Activated T-cell treated with anti-CD3 and anti-CD28 coated beads, Interleukin-2, amount 50 U/mL, for 1 hour (primary cell): ENCODE measurements at regions not wholly inside any gene's neighbourhood (a gene's known extent, or its start where the extent isn't known, plus 50 kb on each side); places are given as distances from the start of the nearest gene placed in this dataset.
"Not testable (repeated sequence)": the region's sequence is repeated elsewhere in the genome, so short reads cannot be mapped to it uniquely, and the experiment has no call there.

Source experiments
- DNase-seq: peaks from one replicate; pipeline ENCODE4 v3.0.0-alpha.2; 2020

DNA sequence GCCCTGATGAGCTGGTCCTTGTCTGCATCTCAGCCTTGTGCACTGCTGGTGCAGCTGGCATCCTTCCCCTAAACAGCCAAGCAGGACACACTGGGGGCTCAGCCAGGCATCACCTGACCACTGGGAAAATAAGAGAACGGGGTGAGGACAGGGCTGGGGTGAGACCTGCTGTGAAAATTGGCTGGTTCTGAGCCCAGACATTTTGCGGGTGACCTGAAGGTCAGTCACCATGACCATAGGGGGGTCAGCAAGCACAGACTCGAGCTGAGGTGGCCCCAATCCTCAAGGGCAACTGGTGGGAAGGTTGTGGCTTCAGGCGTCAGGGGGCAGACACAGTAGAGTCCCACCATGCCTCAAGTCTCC, 144.9 kb upstream of the TWIST2 start:
- no peak for DNase-seq

DNA sequence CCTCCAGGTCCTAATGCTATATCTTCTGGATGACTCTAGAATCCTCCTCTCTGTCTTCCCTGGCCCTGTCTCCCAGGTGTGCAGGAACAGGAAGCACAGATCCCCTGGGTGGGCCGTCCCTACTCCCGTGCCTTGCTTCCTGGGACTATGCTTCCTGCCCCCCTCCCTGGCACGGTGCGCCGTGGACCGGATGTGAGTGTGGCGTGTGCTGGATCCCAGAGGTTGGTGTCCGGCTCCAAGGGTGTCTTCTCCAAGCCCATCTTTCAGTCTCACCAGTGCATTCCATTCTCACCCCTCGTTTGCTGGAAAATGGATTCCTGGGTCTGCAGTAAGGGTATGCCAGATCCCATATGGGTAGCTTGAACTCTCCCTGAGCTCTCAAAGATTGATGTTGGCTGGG, 144.4 kb upstream of the TWIST2 start:
- no peak for DNase-seq

DNA sequence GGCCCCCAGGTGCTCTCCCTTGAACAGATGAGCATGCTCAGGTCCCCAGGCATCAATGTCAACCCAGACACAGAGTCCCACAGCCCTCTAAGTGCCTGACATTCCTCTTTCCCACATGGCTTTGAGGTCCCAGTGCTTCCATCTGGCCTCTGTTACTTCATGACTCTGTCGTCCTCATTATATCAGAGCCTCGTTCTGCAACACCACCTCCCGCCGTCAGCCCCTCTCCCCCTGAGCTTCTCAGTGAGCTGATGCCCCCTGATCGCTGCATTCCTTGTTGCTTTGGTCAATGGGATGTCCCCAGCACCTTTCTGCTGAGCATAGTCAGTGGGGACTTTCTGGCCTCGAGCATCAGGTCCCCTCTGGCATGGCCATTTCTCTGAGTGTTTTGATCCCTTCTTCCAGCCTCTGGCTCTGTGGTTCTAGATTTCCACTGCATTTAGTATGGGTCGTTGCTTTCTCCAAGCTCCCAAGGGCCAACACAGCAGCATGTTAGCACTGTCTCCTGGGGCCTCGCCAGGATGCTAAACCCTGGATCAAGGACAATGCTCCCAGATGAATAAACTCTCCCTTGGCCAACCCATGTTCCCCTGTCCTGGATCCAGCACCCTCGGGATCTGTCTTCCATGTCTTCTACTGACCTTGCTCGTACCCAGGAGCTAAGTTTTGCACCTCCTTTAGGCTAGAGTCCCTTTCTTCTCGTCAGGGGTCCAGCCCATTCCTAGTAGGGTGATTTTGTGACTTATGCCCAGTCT, 143.2 kb upstream of the TWIST2 start:
- no peak for DNase-seq

DNA sequence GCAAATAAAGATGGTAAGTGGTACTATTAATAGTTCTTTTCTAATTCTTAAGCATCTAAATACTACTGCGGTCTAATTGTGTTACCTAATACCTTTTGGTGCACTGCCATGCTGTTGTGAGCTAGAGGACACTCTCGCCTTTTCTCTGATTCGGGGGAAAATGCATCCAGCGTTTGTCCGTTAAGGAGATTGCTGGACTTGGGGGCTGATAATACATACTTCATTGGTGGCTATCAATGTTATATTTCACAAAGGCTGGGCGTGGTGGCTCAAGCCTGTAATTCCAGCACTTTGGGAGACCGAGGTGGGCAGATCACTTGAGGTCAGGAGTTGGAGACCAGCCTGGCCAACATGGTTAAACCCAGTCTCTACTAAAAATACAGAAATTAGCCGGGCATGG, 141.7 kb upstream of the TWIST2 start:
- DNase-seq = no peak

DNA sequence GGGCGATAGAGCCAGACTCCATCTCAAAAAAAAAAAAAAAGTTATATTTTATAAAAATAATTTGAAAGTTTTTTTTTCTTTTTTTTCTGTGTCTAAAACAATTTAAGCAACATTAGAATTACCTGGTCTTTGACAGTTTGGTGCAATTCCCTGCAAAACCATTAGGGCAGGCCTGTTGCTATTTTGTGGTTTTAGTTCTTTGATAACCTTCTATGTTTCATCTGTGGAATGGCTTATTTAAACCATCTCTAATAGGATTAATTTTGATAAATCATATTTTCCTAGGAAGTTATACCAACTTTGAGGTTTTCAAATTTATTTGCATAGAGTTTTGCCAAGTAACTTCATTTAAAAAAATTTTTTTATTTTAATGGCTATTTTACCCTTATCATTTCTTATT, 141.2 kb upstream of the TWIST2 start:
- DNase-seq = no peak

DNA sequence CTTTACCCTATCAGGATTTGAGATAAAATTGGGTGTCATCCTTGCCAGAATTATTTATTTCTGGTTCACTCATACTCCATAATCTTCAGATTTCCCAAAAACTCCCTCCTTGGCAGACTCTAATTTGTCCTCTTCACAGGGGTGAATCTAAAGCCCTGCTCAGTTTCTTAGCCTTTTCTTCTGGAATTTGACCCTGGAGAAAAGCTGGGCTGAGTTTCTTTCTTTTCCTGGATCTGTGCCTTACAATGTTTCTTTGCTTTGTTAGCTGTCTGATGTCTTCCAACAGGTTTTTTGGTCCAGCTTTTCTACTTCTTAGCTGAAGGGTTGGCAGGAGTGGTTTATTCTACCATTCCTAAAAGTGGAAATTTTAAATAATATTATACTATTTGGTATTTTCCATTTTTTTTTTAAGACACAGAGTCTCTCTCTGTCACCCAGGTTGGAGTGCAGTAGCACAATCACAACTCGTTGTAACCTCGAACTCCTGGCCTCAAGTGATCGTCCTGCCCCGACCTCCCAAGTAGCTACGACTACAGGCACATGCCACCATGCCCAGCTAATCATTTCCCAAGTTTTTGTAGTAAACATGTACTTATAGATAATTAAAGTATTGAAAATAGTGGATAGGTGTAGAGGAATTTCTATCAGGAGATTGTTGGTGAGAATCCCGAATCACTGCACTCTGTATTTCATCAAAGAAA, 138.4 kb upstream of the TWIST2 start:
- DNase-seq = no peak

DNA sequence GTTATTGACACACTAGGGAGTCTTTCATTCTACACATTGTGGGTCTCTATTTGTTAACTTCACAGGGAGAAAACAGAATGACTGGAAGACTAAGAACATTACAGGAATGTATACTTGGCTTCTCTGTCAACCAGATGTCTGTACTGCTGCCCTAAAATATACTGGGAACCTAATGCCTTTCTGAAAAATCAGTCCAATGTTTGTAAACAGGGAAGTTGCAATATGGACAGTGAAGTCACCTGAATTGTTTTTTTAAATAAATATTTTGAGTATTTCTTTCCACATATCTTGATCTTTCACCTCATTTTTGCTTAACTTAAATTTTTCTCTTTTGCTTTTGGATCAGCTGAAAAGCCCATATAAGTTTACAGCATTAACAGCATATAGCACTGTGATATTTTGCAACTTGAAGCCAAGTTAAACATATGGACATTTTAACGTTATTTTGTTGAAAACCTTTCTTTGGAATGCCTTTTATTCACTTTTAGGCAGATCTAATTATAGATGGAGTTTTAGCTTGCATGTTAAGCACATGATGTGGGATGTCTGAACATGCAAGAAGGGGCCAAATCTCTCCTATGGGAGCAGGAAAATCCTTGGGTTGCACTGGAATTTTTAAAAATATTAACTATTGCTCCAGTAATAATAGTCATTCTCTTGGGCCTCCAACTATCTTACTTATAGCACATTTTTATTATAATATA, 137.7 kb upstream of the TWIST2 start:
- DNase-seq = no peak

DNA sequence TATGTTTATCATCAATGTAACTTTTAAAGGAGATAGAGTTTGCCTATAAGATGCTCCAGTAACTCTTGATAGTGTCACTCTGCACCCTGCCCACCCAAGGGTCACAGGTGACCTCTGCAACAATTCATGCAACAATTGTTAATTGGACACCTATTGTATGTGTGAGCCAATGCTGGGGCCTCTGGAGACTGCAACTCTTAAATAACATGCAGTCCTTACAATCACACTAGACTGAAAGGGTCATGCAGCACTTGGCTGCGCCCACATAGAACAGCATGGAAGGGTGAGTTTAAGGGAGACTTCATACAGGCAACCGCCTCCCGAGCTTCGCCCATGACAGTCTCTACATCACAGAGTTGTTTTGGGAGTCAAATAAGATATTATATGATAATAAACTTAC, 137.1 kb upstream of the TWIST2 start:
- DNase-seq = no peak

DNA sequence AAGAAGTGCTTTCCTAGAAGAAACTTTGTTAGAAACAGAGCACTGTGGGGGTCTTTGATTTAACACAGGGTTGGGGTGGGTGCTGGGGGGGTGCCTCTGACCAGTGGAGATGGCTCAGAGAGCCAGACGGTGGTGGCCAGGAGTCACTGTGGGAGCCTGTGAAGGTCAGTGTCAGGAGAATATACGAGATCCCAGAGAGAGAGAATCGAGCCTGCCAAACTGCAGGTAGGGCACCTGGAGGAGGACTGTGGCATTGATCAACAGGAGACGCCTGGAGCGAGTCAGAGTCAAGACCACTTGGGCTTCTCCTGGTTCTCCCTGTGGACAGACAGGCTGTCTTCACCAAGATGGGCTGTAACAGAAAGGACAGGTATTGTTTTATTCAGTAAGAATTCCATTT, 136.5 kb upstream of the TWIST2 start:
- no peak for DNase-seq

DNA sequence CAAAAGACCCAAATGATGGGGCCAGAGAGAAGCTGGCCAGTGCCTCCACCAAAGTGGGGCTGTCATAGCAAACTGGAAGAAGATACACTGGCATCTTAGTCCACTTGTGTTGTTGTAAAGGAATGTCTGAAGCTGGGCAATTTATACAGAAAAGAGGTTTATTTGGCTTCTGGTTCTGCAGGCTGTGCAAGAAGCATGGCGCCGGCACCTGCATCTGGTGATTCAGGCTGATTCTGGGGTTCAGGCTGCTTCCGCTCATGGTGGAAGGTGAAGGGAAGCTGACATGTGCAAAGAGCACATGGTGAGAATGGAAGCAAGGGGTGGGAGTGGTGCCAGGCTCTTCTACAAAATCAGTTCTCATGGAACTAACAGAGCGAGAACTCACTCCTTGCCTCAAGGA, 135.9 kb upstream of the TWIST2 start:
- DNase-seq = no peak

DNA sequence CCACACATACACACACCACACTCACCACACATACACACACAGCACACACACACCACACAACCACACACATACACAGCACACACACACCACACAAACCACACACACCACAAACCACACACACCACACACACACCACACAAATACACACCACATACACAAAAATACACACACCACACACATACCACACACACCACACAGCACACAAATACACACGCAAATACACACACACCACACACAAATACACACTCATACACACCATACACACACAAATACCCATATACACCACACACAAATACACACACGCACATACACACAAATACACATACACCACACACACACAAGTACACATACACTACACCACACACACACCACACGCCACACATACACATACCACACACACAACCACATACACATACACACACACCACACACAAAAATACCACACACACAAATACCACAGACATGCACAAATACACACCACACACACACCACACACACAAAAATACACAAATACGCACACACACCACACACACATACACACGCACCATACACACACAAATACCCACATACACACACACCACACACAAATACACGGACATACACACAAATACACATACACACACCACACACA, 134.6 kb upstream of the TWIST2 start:
- DNase-seq = no peak

DNA sequence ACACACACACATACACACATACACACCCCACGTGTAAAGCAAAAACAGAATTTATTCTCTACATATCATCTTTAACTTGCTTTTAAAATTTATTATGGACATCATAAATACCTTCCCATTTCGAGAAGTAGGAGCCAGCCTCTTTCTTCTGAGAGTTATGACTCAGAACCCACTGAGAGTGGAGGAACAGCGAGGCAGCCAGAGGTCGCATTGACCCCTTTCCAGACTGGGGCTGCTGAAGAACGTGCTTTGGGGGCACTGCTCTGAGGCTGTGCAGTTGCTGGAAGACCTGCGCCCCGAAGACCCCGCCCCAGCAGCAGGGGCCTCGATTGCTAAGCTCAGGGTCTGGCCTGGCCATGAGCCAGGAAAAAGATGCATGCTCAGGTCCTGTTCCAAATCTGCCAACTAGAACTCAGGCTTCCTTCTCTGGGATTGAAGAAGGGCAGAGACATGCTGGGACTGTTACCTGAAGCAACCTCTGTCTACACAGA, 133.8 kb upstream of the TWIST2 start:
- DNase-seq = no peak

DNA sequence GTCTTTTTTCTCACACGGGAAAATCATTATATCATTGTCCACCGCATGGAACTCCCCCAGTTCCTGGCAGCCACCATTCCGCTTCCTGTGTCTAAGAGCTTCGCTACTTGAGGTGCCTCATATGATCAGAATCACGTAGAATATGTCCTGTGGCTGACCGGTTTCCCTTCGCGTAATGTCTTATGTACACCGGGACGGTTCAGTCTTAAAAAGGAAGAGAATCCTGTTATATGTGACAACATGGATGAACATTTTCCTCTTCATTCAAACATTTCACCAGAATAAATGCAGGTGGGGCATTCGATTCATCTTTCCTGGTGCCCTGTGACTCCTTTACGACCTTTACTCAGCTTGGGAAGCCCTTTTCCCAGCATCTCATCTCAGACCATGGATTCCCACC, 131.7 kb upstream of the TWIST2 start:
- DNase-seq = no peak

DNA sequence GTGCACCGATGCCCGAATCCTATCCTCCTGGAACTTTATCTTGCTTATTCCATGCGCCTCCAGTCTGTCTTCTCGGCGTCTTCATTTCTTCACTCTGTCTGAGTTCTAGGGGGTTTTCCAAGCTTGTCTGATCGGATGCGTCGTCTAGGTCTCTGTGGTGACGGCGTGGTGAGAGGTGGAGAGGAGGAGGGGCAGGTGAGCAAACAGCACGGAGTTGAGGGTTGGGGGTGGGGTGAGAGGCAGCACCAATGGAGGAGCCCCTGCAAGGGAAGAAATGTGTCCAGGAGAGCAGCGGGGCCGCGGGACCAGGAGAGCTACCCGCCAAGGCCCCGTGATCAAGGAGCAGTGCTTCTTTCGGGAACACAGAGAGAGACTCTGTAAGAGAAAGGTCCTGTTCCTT, 131.3 kb upstream of the TWIST2 start:
- no peak for DNase-seq

DNA sequence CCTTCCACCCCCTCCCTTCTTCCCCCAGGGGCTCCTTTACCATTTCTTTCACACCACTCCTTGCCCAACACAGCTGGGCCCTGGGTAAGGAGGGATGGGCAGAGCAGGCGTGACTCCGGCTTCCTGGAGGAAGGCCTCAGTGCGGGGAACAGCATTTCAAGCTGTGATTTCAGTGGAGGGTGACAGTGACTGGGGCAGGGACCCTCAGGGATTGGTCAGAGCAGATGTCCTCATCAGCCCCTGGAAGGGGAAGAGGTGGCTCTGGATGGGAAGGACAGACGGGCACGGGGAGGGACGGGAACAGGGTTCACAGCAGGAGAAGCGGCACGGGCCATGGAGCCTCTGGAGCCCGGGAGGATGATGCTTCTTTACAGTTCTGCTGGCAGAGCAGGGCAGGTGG, 130.8 kb upstream of the TWIST2 start:
- DNase-seq = no peak

DNA sequence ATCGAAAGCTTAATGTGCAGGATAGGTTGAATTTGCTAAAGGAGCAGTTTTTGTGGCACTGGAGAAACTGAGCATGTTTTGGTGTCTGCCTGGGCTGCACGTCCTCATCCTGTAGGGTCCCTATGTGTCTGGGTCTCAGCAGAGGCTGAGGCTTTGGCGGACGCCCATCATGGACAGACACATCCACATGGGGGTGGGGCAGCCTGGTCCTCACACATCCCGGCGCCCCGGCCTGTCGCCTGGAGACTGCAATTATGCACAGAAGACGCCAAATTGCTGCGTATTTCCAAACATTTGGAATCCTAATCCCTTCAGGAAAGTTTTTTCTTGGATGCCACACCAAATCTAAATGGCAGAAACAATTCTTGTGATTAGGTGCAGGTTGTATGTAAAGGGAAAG, 128.2 kb upstream of the TWIST2 start:
- DNase-seq = no peak

DNA sequence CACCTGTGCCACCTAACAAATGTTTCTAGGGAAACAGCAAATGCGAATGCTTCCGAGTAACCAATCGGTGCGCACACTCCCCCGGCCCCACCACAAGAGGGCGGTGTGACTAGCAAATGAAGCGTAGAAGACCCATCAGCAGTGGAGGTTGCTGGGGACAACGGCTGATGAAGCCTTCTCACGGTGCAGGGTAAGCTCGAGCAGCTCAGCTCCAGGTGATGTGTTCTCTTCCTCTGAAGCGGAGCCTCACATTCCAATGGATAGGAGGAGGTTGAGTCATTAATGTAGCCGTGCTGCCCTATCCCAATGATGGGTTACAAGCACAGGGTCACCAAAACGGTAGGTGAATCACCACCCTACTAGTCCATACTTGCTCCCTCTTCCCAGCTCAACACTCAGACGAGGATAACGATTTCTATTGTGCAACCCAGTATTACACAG, 127.6 kb upstream of the TWIST2 start:
- DNase-seq = peak; percentile 29

DNA sequence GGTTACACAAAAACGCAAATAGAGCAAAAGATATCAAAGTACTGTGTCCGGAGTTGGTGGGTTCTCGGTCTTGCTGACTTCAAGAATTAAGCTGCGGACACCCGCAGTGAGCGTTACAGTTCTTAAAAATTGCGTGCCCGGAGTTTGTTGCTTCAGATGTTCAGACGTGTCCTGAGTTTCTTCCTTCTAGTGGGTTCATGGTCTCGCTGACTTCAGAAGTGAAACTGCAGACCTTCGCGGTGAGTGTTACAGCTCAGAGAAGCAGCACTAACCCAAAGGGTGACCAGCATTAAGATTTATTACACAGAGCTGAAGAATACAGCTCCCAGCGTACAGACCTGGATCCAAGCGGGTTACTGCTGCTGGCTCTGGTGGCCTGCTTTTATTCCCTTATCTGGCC, 125.7 kb upstream of the TWIST2 start:
- no peak for DNase-seq

DNA sequence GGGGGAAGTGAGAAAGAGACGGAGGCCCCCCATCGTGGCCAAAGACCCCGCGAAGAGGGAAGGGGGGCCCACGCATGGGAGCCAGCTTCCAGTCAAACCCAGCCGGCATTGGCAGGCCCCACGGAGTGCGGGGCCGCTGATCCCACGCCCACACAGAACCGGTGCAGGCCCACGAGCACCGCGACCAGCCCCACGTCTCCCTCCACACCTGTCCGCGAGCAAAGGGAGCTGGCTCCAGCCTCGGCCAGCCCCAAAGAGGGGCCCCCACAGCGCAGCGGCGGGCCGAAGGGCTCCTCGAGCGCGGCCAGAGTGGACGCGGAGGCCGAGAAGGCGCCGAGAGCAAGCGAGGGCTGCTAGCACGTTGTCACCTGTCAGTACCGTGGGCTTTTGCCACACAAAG, 125.0 kb upstream of the TWIST2 start:
- DNase-seq = no peak

DNA sequence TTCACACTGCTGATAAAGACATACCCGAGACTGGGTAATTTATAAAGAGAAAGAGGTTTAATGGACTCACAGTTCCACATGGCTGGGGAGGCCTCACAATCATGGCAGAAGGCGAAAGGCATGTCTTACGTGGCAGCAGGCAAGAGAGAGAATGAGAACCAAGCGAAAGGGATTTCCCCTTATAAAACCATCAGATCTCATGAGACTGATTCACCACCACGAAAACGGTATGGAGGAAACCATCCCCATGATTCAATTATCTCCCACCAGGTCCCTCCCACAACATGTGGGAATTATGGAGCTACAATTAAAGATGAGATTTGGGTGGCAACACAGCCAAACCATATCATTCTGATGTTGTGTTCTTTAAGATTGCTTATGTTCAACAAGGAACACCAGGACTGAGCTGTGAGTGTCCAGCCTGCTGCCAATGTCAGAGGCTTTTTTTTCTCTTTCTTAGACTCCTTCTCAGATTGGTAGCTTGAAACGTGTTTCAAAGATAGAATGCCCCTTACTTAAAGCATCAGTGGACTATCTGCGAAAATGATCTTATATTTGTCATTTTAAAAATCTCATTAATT, 124.1 kb upstream of the TWIST2 start:
- DNase-seq = not testable (repeated sequence)

DNA sequence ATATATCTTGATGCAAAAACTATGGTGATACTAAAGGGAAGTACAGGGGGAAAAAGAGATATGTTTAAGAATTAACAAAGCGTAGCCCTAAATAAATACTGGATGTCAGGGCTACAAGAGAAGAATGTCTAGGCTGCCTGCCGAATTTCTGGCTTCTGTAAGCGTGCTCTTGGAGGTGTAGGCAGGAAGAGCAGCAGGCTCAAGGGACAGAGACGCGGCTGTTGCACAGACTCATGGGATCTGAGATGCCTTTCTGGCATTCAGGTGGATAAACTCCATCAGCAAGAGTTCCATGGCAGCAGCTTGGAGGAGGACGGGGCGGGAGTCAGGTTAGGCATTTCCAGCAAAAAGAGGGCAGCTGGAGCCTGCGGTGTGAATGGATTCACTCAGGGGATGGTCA, 123.2 kb upstream of the TWIST2 start:
- no peak for DNase-seq

DNA sequence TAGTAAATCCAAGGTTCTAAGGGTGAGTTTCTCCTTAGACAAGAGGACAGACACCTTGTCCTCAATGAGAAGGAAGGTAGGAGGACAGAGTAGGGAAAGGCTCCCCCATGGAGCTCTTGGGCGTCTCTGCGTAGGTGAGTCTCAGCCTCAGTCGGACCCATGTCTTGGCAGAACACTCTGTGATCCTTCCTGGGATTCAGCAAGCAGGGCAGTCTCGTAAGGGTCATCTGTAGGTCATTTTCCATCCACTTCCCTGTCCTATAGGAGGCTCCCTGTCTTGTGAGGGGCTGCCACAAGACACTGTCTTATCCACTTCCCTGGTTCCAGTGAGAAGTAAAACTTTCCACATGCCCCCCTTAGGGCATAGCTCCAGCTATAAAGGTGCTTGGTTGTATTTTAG, 122.6 kb upstream of the TWIST2 start:
- DNase-seq = no peak
